ENCODE measurements at regions not wholly inside any gene's neighbourhood (a gene's known extent, or its start where the extent isn't known, plus 50 kb on each side); places are given as distances from the start of the nearest gene placed in this dataset.

DNA sequence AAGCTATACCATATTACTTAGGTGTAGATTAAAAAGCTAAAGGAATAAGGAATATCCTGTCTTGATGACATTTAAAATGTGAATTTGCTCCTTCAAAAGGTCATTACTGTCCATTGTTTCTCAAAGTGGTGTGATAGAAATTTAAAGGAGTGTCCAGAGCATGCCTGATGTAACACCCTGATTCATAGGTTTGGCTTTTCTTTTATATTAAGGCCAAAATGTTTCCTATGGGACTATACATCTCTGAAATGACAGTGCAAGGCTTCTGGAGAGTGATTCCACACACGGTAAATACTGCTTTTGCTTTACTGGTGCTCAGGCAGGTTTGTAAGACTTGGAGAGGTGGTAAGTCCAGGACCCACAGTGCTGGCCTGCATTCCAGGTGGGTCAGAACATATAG lies 289.9 kb downstream of the RFC3 start:
- Histone ChIP-seq H2BK12ac (ENCODE audit: insufficient read length, low read depth, low read length) (no peak overlapping the region), H3K14ac (ENCODE audit: insufficient read depth, low read length) (no peak overlapping the region), H3K9ac (ENCODE audit: extremely low read depth, insufficient read length, low read length) (no peak overlapping the region), H3K18ac (ENCODE audit: insufficient read length, low read depth, low read length) (no peak overlapping the region), H4K20me1 (ENCODE audit: control insufficient read depth, insufficient read depth, insufficient read length) (no peaks in the 10 kb centered on the region), H3T11ph (ENCODE audit: low read length) (no peak overlapping the region), H2BK5ac (ENCODE audit: insufficient read length, low read length) (no peak overlapping the region), H2BK20ac (ENCODE audit: low read depth, low read length, poor library complexity, severe bottlenecking) (no peak overlapping the region), H2BK15ac (ENCODE audit: low read depth, low read length) (no peak overlapping the region), H3K4me1 (ENCODE audit: insufficient read depth, low read length) (no peaks in the 10 kb centered on the region), H3K9me3 (ENCODE audit: control insufficient read depth, low read depth, low read length) (no peaks in the 10 kb centered on the region), H3K27me3 (ENCODE audit: insufficient read depth, low read length) (no peaks in the 10 kb centered on the region), H3K23me2 (ENCODE audit: insufficient read length, low read depth, low read length, poor library complexity, severe bottlenecking) (no peaks in the 10 kb centered on the region), H3K4ac (ENCODE audit: low read depth, low read length) (no peak overlapping the region), H3K4me2 (ENCODE audit: insufficient read depth, insufficient read length, low read length) (no peak overlapping the region), H3K23ac (ENCODE audit: insufficient read length, low read depth, low read length) (no peak overlapping the region), H4K5ac (ENCODE audit: insufficient read length, low read depth, low read length) (no peak overlapping the region), H2AFZ (ENCODE audit: low read length) (no peak overlapping the region), H3K79me2 (ENCODE audit: insufficient read depth, low read length) (no peaks in the 10 kb centered on the region), H3K56ac (ENCODE audit: insufficient read length, low read depth, low read length) (no peak overlapping the region), H4K8ac (replicated peaks; ENCODE audit: insufficient read length, low read depth, low read length) (no peak overlapping the region), H2BK120ac (ENCODE audit: low read depth, low read length, poor library complexity, severe bottlenecking) (no peak overlapping the region), H3K27ac (ENCODE audit: insufficient read length, low read depth, low read length) (no peak overlapping the region), H4K91ac (ENCODE audit: insufficient read length, low read depth, low read length) (no peak overlapping the region), H2AK5ac (ENCODE audit: insufficient read length, low read length) (no peak overlapping the region), H3K79me1 (ENCODE audit: insufficient read depth, low read depth, low read length, poor library complexity, severe bottlenecking) (no peaks in the 10 kb centered on the region)
- Mint-ChIP-seq H3K27me3 (ENCODE audit: low read depth) (no peaks in the 10 kb centered on the region), H3K36me3 (ENCODE audit: insufficient read depth in 1 of 3, low read depth in 3 of 3) (peaks cover 4 to 7% (median 6%) of the 10 kb centered on the region in 3 experiments; a peak in 5 of 7 replicates), H3K4me1 (no peaks in the 10 kb centered on the region), H3K4me3 (no peak overlapping the region), H3K9me3 (peaks cover 4 to 5% of the 10 kb centered on the region in 2 experiments; a peak in 4 of 5 replicates), H3K27ac (no peak overlapping the region)
- WGBS (ENCODE audit: extremely low coverage, insufficient read length, low lambda C conversion rate): no CpG with 5 or more reads among the region's 1 CpG
- TF ChIP-seq, protein P1, sequence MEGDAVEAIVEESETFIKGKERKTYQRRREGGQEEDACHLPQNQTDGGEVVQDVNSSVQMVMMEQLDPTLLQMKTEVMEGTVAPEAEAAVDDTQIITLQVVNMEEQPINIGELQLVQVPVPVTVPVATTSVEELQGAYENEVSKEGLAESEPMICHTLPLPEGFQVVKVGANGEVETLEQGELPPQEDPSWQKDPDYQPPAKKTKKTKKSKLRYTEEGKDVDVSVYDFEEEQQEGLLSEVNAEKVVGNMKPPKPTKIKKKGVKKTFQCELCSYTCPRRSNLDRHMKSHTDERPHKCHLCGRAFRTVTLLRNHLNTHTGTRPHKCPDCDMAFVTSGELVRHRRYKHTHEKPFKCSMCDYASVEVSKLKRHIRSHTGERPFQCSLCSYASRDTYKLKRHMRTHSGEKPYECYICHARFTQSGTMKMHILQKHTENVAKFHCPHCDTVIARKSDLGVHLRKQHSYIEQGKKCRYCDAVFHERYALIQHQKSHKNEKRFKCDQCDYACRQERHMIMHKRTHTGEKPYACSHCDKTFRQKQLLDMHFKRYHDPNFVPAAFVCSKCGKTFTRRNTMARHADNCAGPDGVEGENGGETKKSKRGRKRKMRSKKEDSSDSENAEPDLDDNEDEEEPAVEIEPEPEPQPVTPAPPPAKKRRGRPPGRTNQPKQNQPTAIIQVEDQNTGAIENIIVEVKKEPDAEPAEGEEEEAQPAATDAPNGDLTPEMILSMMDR (conservative IDR thresholded peaks at IDR 0.05): no peak
- DNase-seq: no peak

All from H9 (cell line).